HEK293 (cell line): ENCODE measurements at regions not wholly inside any gene's neighbourhood (a gene's known extent, or its start where the extent isn't known, plus 50 kb on each side); places are given as distances from the start of the nearest gene placed in this dataset.

Source experiments
- GLIS1 ChIP-seq: fragments of 450-650 bp; formaldehyde crosslinking; IDR thresholded peaks from 2 replicates; pipeline ENCODE4 v1.5.1; 2016; ENCODE audit warnings: missing biosample characterization, missing genetic modification characterization
- HIC1 ChIP-seq: fragments of 450-650 bp; formaldehyde crosslinking; IDR thresholded peaks from 2 replicates; pipeline ENCODE4 v1.5.1; 2016; ENCODE audit warnings: missing biosample characterization, missing genetic modification characterization
- IKZF3 ChIP-seq: fragments of 450-650 bp; IDR thresholded peaks from 2 replicates; pipeline ENCODE4 v1.5.0; 2018; ENCODE audit warnings: missing biosample characterization, mild to moderate bottlenecking, missing genetic modification characterization, moderate library complexity
- KLF9 ChIP-seq: fragments of 450-650 bp; formaldehyde crosslinking; IDR thresholded peaks from 2 replicates; pipeline ENCODE4 v1.5.1; 2016; ENCODE audit warnings: missing biosample characterization, missing genetic modification characterization, low read depth
- PRDM1 ChIP-seq: fragments of 450-650 bp; formaldehyde crosslinking; IDR thresholded peaks from 2 replicates; pipeline ENCODE4; 2016; ENCODE audit warnings: missing biosample characterization, missing genetic modification characterization
- SALL2 ChIP-seq: fragments of 450-650 bp; formaldehyde crosslinking; IDR thresholded peaks from 2 replicates; pipeline ENCODE4 v1.5.0; 2017; ENCODE audit warnings: missing biosample characterization, mild to moderate bottlenecking, missing genetic modification characterization, borderline replicate concordance
- SCRT2 ChIP-seq: fragments of 450-650 bp; formaldehyde crosslinking; IDR thresholded peaks from 2 replicates; pipeline ENCODE4 v1.5.1; 2016; ENCODE audit warnings: missing biosample characterization, missing genetic modification characterization
- TRIM28 ChIP-seq: IDR thresholded peaks from 2 replicates; pipeline ENCODE4 v1.6.1; 2011; ENCODE audit warnings: low read length, control low read depth, borderline replicate concordance
- TSHZ1 ChIP-seq: fragments of 450-650 bp; formaldehyde crosslinking; IDR thresholded peaks from 2 replicates; pipeline ENCODE4 v1.5.1; 2016; ENCODE audit warnings: missing biosample characterization, missing genetic modification characterization, borderline replicate concordance
- ZBTB20 ChIP-seq: fragments of 450-650 bp; formaldehyde crosslinking; IDR thresholded peaks from 2 replicates; pipeline ENCODE4 v1.5.1; 2016; ENCODE audit warnings: missing biosample characterization, missing genetic modification characterization
- ZBTB21 ChIP-seq: fragments of 450-650 bp; formaldehyde crosslinking; IDR thresholded peaks from 2 replicates; pipeline ENCODE4 v1.5.1; 2017; ENCODE audit warnings: missing biosample characterization, missing genetic modification characterization
- ZBTB44 ChIP-seq: fragments of 450-650 bp; IDR thresholded peaks from 2 replicates; pipeline ENCODE4 v1.5.1; 2018; ENCODE audit warnings: missing biosample characterization, mild to moderate bottlenecking, missing genetic modification characterization
- ZBTB48 ChIP-seq: fragments of 450-650 bp; formaldehyde crosslinking; IDR thresholded peaks from 2 replicates; pipeline ENCODE4 v1.5.1; 2016; ENCODE audit warnings: missing biosample characterization, missing genetic modification characterization
- ZIC2 ChIP-seq: fragments of 450-650 bp; formaldehyde crosslinking; IDR thresholded peaks from 2 replicates; pipeline ENCODE4 v1.5.1; 2016; ENCODE audit warnings: missing biosample characterization, missing genetic modification characterization
- ZNF10 ChIP-seq: fragments of 450-650 bp; formaldehyde crosslinking; IDR thresholded peaks from 2 replicates; pipeline ENCODE4 v1.5.1; 2017; ENCODE audit warnings: missing biosample characterization, missing genetic modification characterization
- ZNF112 ChIP-seq: fragments of 450-650 bp; formaldehyde crosslinking; IDR thresholded peaks from 2 replicates; pipeline ENCODE4 v1.5.0; 2017; ENCODE audit warnings: missing biosample characterization, missing genetic modification characterization
- ZNF157 ChIP-seq: fragments of 450-650 bp; formaldehyde crosslinking; IDR thresholded peaks from 2 replicates; pipeline ENCODE4 v1.5.1; 2016; ENCODE audit warnings: missing biosample characterization, missing genetic modification characterization
- ZNF19 ChIP-seq: fragments of 450-650 bp; formaldehyde crosslinking; IDR thresholded peaks from 2 replicates; pipeline ENCODE4; 2016; ENCODE audit warnings: missing biosample characterization, missing genetic modification characterization, low read depth
- ZNF223 ChIP-seq: fragments of 450-650 bp; formaldehyde crosslinking; IDR thresholded peaks from 2 replicates; pipeline ENCODE4 v1.5.1; 2016; ENCODE audit warnings: missing biosample characterization, missing genetic modification characterization
- ZNF266 ChIP-seq: fragments of 450-650 bp; formaldehyde crosslinking; IDR thresholded peaks from 2 replicates; pipeline ENCODE4 v1.5.1; 2016; ENCODE audit warnings: missing biosample characterization, missing genetic modification characterization, low read depth
- ZNF350 ChIP-seq: fragments of 450-650 bp; formaldehyde crosslinking; IDR thresholded peaks from 2 replicates; pipeline ENCODE4 v1.5.0; 2017; ENCODE audit warnings: missing biosample characterization, mild to moderate bottlenecking, missing genetic modification characterization
- ZNF404 ChIP-seq: fragments of 450-650 bp; formaldehyde crosslinking; IDR thresholded peaks from 2 replicates; pipeline ENCODE4 v1.5.1; 2017; ENCODE audit warnings: missing biosample characterization, missing genetic modification characterization
- ZNF416 ChIP-seq: fragments of 450-650 bp; formaldehyde crosslinking; IDR thresholded peaks from 2 replicates; pipeline ENCODE4 v1.5.1; 2016; ENCODE audit warnings: missing biosample characterization, missing genetic modification characterization
- ZNF488 ChIP-seq: fragments of 450-650 bp; formaldehyde crosslinking; IDR thresholded peaks from 2 replicates; pipeline ENCODE4 v1.5.1; 2016; ENCODE audit warnings: missing biosample characterization, missing genetic modification characterization
- ZNF521 ChIP-seq: fragments of 450-650 bp; formaldehyde crosslinking; IDR thresholded peaks from 2 replicates; pipeline ENCODE4 v1.5.1; 2017; ENCODE audit warnings: missing biosample characterization, mild to moderate bottlenecking, missing genetic modification characterization
- ZNF549 ChIP-seq: fragments of 450-650 bp; IDR thresholded peaks from 2 replicates; pipeline ENCODE4 v1.5.1; 2018; ENCODE audit warnings: missing biosample characterization, missing genetic modification characterization, mild to moderate bottlenecking, inconsistent platforms, moderate library complexity
- ZNF639 ChIP-seq: fragments of 450-650 bp; formaldehyde crosslinking; IDR thresholded peaks from 2 replicates; pipeline ENCODE4 v1.5.1; 2016; ENCODE audit warnings: missing biosample characterization, missing genetic modification characterization
- ZNF645 ChIP-seq: fragments of 450-650 bp; formaldehyde crosslinking; IDR thresholded peaks from 2 replicates; pipeline ENCODE4; 2016; ENCODE audit warnings: missing biosample characterization, missing genetic modification characterization
- ZNF76 ChIP-seq: fragments of 450-650 bp; formaldehyde crosslinking; IDR thresholded peaks from 2 replicates; pipeline ENCODE4; 2016; ENCODE audit warnings: low read depth, missing biosample characterization, missing genetic modification characterization, borderline replicate concordance
- ZNF777 ChIP-seq: fragments of 450-650 bp; formaldehyde crosslinking; IDR thresholded peaks from 2 replicates; pipeline ENCODE4 v1.5.1; 2017; ENCODE audit warnings: missing biosample characterization, missing genetic modification characterization, borderline replicate concordance
- ZNF792 ChIP-seq: fragments of 450-650 bp; formaldehyde crosslinking; IDR thresholded peaks from 2 replicates; pipeline ENCODE4 v1.5.1; 2016; ENCODE audit warnings: missing biosample characterization, missing genetic modification characterization
- ZNF843 ChIP-seq: fragments of 450-650 bp; formaldehyde crosslinking; IDR thresholded peaks from 2 replicates; pipeline ENCODE4 v1.5.1; 2016; ENCODE audit warnings: missing biosample characterization, missing genetic modification characterization

- TF ChIP-seq TSHZ1 (tag by site-specific recombination), result no peak
- TF ChIP-seq ZNF488, result no peak
- TF ChIP-seq PRDM1 (tag by site-specific recombination), result peak; percentile 96
- no peak for TF ChIP-seq ZNF549 (tag by site-specific recombination)
- peak; percentile 59; the same call in 1 of the 2 replicates for TF ChIP-seq TRIM28
- no peak for TF ChIP-seq ZNF157 (tag by site-specific recombination)
- TF ChIP-seq ZNF639 (tag by site-specific recombination), result no peak
- TF ChIP-seq SCRT2 (tag by site-specific recombination), result peak; percentile 78
- TF ChIP-seq ZIC2, result no peak
- TF ChIP-seq ZBTB48 (tag by site-specific recombination), result no peak
- no peak for TF ChIP-seq ZNF266 (tag by site-specific recombination)
- TF ChIP-seq ZNF416 (tag by site-specific recombination), result no peak
- peak; percentile 39; the same call in 1 of the 2 replicates for TF ChIP-seq ZNF76 (tag by site-specific recombination)
- no peak for TF ChIP-seq ZNF404 (tag by site-specific recombination)
- TF ChIP-seq ZNF792 (tag by site-specific recombination), result no peak
- no peak for TF ChIP-seq ZNF843 (tag by site-specific recombination)
- TF ChIP-seq GLIS1 (tag by site-specific recombination), result peak; percentile 57
- no peak for TF ChIP-seq KLF9 (tag by site-specific recombination)
- TF ChIP-seq IKZF3 (tag by site-specific recombination), result peak; percentile 81
- no peak for TF ChIP-seq HIC1 (tag by site-specific recombination)
- no peak for TF ChIP-seq ZNF19 (tag by site-specific recombination)
- no peak for TF ChIP-seq ZNF223
- TF ChIP-seq ZNF645 (tag by site-specific recombination), result no peak
- no peak for TF ChIP-seq ZNF350 (tag by site-specific recombination)
- TF ChIP-seq ZNF10, result no peak
- no peak for TF ChIP-seq ZBTB21 (tag by site-specific recombination)
- TF ChIP-seq ZNF777 (tag by site-specific recombination), result no peak
- no peak for TF ChIP-seq SALL2 (tag by site-specific recombination)
- TF ChIP-seq ZBTB20 (tag by site-specific recombination), result no peak
- TF ChIP-seq ZBTB44 (tag by site-specific recombination), result peak; percentile 45; the same call in 1 of the 2 replicates
- TF ChIP-seq ZNF521, result no peak
- no peak for TF ChIP-seq ZNF112 (tag by site-specific recombination)
These were observed 80.5 kb upstream of the MBNL2 start (continued) for GRCh38 chr13:97141564-97142005.
